Bone marrow (tissue), 2 donors: ENCODE measurements at regions not wholly inside any gene's neighbourhood (a gene's known extent, or its start where the extent isn't known, plus 50 kb on each side); places are given as distances from the start of the nearest gene placed in this dataset.
"Not testable (repeated sequence)": the region's sequence is repeated elsewhere in the genome, so short reads cannot be mapped to it uniquely, and the experiment has no call there.

Source experiments
- DNase-seq, 2 donors: peaks; one replicate each; lab custom pipeline; 2025; lab: John Stamatoyannopoulos, UW

GRCh38 chr3:144923046-144923775 lies 951.6 kb downstream of the DIPK2A start:
- no peak for DNase-seq

- DNase-seq, result no peak
These were observed 958.8 kb downstream of the DIPK2A start for GRCh38 chr3:144930431-144930830.

DNA sequence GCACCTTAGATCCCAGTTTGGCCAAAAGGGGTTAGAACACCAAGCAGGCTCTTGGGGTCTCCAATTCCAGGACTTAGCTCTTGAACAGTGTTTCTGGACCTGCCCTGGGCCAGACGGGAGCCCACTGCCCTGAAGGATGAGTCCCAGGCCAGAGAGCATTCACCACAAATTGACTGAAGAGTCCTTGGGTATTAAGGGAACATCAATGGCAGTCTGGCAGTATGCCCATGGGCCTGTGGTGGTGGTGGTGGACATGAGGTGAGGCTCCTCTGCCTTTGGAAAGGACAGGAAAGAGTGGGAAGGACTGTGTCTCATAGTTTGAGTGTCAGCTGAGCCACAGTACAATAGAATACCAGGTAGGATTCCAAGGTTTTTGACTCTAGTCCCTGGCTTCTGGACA lies 960.0 kb downstream of the DIPK2A start:
- DNase-seq, result no peak

DNA sequence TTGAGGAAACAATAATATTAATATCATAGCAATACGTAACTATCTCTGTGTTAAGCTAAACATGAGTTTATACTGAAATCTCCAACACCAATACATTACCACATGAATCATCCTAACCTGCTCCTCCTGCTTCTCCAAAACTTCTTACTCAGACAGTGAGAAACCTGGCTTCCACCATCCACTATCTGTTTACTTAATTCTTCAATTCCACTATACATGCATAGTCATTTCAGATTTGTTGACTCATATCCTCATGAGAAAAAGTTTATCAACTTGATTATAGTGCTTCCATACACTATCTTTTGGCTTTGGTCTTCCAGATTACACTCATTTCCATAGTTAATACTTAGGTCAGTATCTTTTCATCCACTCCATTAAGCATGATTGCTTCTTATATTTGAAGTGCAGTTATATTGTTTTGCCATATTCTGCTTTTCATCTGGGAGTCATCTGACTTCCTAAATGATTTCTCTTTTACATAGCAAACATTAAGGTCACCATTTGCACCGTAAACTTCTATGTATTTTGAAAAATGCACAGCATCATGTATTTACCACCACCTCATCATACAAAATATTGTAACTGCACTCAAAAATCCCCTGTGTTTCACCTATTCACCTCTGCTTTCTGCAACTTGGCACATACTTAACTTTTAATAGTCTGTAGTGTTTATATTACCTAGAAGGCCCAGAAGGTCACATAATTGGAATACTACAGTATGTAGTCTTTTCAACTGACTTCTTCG lies 970.6 kb downstream of the DIPK2A start:
- no peak for DNase-seq

DNA sequence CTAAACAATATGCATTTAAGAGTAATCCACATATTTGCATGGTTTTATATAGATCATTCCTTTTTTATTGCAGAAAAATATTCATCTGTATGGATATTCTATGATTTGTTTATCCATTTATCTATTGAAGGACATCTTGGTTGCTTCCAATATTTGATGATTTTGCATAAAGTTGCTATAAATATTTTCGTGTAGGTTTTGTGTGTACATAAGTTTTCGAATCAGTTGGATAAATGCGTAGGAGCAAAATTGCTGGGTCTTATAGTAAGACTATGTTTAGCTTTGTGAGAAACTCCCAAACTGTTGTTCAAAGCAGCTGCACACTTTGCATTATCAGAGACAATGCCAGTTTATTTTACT lies 971.2 kb downstream of the DIPK2A start:
- no peak for DNase-seq

DNA sequence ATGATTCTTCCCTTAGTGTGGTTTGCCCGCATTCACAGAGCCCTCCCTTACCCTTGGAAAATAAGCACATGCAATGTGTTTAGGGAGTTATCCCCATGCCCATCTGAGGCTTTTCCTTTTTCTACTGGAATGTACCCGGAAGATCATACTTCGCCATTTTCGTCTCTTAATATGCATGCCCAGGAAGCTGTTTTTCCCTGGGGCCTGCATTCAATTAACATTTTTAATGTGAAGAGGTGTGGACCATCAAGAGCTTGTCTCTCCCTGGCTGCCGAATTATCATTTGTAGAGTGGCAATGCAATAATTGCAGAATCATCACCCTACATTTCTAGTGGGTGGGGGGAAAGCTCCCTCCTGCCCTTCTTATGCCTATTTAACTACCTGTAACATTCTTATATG lies 976.3 kb downstream of the DIPK2A start:
- DNase-seq, result no peak

DNA sequence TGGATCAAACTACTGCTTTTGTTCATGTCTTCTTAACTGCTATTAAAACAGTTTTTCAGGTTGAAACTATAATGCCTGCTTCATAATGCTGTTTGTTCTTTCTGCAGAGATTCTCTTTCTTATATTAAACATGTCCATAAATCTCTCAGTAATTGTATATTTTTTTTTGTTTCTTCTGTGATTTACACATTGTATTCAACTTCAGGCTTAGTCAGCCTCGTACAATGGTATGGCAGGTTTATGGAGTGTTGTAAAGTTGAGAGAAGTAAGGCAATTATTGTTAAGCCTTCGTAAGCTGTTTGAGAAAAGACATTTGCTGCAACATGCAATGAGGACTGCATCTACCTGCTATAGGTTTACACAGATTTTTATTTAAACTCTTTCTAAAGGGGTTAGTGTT lies 977.1 kb downstream of the DIPK2A start:
- no peak for DNase-seq

DNA sequence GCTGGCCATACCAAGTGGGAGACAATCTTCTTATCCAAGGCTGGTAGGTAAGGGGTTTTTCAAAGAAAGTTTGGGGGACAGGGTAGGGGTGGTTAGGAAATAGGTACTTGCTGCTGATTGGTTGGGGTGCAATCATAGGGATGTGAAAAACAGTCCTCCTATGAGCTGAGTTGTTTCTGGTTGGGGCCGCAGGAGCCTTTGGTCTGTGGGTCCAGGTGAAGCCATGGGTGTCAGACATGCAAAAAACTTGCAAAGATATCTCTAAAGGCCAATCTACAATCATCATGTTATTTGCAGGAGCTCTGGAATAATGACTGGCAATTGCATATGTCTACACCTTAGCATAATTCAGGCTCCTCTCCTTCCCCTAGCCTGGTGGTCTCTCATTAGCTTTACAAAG lies 982.3 kb downstream of the DIPK2A start:
- DNase-seq, result no peak

DNA sequence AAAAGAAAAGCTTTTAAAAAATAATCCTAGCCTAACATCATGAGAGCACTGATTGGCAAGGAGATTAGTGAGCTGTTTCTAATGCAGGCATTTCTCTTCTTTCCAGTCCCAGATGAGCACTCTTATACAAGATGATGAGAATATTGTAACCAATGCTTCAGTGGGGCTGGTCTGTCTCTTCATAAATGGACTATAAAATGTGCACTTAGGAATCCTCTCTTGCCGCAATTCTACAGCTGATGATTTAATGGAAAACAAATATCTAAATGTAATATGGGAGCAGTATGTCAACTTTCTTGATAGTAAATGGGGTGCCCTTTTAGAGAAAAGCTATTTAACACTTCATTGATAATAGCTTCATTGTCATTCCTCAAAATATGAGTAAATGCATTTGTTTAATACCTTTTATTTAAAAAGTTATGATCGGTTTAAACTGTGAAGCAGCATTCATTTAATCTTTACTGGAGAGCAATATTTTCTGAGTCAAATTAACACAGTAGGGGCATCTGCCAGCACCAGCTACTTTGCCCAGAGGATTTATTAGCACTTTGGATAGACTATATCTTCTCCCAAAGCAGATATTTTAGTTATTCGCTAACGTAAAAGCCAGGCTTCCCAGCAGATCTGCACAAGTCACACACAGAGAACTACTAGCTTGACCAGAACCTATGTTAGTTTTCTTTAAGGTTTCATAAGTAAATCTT lies 985.9 kb downstream of the DIPK2A start:
- DNase-seq, result no peak

DNA sequence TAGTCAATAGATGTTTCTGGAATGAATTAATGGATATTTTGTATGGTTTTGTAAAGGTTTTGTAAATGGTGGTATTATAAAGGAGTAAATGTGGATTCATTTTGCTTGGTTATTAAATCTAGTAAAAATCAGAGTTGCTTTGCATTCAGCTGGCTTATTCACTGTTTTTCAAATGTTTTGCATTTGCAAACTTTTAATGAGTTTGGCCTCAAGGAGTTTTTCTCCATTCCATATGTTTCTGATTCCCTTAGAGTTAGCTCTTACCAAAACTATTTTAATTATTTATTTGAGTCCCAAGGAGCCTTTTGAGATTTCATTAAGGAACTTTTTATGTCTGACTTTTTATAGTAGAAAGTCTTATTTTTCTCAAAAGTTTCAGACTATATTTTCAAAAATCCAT lies 992.2 kb downstream of the DIPK2A start:
- DNase-seq, result no peak

DNA sequence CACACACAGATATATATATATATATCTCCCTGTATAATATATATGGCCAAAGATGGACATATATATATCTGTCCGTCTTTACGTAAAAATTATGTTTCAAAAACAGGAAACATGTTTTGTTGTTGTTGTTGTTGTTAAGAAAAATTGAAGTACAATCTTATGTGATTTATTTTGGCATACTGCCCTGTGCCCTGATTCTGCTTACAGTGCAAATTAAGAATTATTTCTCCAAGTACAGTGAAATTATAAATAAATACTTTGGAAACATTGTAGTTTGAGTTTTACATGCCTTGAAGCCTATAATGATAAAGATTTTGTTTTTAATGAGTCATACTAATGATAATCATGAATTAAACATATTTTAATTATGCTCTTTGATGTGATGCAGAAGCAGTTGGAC lies 994.9 kb downstream of the DIPK2A start:
- DNase-seq, result no peak

DNA sequence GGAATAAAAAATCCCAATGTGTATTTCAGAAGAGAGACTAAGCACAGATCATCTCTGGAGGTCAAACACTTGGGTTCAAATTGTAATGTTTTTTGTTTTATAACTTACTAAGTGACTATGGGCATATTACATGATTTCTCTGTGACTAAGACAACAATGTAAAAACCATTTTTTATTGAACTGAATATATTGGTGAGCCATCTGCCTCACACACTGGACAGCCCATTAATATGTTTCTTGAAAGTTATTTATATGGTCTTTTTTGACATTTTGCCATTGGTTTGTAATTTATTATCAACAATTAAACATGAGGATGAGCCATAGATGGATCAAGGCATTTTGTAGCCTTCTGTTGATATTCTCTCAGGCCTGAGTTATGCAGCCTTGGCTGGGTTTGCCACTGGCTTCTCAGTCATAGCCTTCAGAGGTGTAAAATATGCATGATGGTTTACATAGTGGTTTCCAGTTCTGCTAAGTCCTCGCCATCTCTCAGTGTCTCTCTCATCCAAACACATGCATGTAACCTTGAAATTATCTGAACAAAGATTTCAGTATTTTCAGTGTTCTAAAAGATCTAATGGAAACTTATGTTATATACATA lies 997.2 kb downstream of the DIPK2A start:
- no peak for DNase-seq

DNA sequence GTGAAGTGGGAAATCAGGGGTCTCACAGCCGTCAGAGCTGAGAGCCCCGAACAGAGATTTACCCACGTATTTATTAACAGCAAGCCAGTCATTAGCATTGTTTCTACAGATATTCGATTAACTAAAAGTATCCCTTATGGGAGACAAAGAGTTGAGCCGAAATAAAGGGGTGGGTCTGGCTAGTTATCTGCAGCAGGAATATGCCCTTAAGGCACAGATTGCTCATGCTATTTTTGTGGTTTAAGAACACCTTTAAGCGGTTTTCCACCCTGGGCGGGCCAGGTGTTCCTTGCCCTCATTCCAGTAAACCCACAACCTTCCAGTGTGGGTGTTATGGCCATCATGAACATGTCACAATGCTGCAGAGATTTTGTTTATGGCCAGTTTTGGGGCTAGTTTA lies 1012.9 kb downstream of the DIPK2A start:
- DNase-seq, result not testable (repeated sequence)

GRCh38 chr3:144989807-144990206 lies 1018.2 kb downstream of the DIPK2A start:
- DNase-seq, result no peak

DNA sequence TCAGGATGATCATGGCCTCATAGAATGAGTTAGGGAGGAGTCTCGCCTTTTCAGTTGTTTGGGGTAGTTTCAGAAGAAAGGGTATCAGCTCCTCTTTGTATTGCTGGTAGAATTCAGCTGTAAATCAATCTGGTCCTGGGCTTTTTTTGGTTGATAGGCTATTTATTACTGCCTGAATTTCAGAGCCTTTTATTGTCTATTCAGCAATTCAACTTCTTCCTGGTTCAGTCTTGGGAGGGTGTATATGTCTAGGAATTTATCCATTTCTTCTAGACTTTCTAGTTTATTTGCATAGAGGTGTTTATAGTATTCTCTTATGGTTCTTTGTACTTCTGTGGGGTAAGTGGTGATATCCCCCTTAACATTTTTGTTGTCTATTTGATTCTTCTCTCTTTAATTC lies 1024.2 kb downstream of the DIPK2A start:
- no peak for DNase-seq

- DNase-seq, result no peak
These were observed 1033.8 kb downstream of the DIPK2A start for GRCh38 chr3:145005427-145005826.

- no peak for DNase-seq
These were observed 1034.6 kb downstream of the DIPK2A start for GRCh38 chr3:145006271-145006670.

DNA sequence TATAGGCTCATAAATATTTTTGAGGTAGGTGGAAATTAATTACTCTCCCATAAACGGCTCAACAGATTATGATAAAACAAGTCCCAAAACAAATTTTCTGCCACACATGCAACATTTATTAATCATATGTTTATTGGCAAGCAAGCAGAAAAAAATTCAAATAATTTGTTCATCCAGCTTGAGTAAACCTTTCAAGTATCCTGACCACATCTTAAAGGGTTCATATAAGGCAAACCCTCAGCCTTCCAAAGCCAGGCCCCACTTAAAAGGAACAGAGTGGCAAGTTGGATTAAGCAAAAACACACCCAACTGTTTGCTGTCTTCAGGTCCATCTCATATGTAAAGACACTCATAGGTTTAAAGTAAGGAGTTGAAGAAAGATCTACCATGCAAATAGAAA lies 1042.3 kb downstream of the DIPK2A start:
- no peak for DNase-seq

GRCh38 chr3:145015253-145015652 lies 1043.6 kb downstream of the DIPK2A start:
- no peak for DNase-seq

DNA sequence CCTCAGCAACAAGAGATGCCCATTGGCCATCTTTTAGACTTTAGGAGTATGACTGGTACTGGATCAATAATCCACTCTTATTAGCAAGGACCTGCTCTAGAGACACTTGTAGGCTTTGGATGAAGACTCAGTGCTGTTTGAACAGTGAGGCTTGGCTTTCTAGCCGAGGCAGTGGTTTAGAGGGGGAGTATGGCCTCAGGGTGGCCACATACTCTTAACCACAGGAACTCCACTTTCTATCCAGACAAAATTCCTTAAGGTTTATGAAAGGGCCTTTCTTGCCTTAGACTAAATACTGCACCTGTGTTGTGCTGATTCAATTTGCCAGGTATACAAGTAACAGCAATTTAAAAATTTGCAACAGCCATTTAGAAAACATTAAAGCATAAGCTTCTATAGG lies 1046.3 kb downstream of the DIPK2A start:
- no peak for DNase-seq

GRCh38 chr3:145022447-145022846 lies 1050.8 kb downstream of the DIPK2A start:
- no peak for DNase-seq

- no peak for DNase-seq
These were observed 1053.1 kb downstream of the DIPK2A start for GRCh38 chr3:145024700-145025099.

GRCh38 chr3:145027186-145027585 lies 1055.6 kb downstream of the DIPK2A start:
- not testable (repeated sequence) for DNase-seq
